Endodermal cell (in vitro differentiated cells): ENCODE measurements at regions not wholly inside any gene's neighbourhood (a gene's known extent, or its start where the extent isn't known, plus 50 kb on each side); places are given as distances from the start of the nearest gene placed in this dataset.

Experiments
- DNase-seq: peaks from one replicate; pipeline ENCODE4 v3.0.0-alpha.2; 2017
- H3K27ac ChIP-seq: 2 replicates; pipeline ENCODE4 v1.5.1; 2013; ENCODE audit warnings: mild to moderate bottlenecking, low read depth, low read length, moderate library complexity
- H3K27me3 ChIP-seq: 2 replicates; pipeline ENCODE4 v1.6.1; 2013; ENCODE audit warnings: mild to moderate bottlenecking, low read length, moderate library complexity; ENCODE audit not compliant: insufficient read depth, control insufficient read depth, poor library complexity, severe bottlenecking
- H3K36me3 ChIP-seq: 2 replicates; pipeline ENCODE4 v1.7.0; 2013; ENCODE audit warnings: mild to moderate bottlenecking, low read length, moderate library complexity; ENCODE audit not compliant: control insufficient read depth, insufficient read depth
- H3K4me1 ChIP-seq: one replicate; pipeline ENCODE4 v1.7.0; 2013; ENCODE audit warnings: low read length; ENCODE audit not compliant: control insufficient read depth, insufficient read depth
- H3K4me3 ChIP-seq: 2 replicates; pipeline ENCODE4 v1.5.1; 2013; ENCODE audit warnings: mild to moderate bottlenecking, low read length, moderate library complexity
- H3K9ac ChIP-seq: 2 replicates; pipeline ENCODE4 v1.6.1; 2013; ENCODE audit warnings: mild to moderate bottlenecking, low read length, moderate library complexity; ENCODE audit not compliant: poor library complexity, severe bottlenecking; ENCODE audit errors: extremely low read depth
- H3K9me3 ChIP-seq: 2 replicates; pipeline ENCODE4 v1.6.1; 2013; ENCODE audit warnings: mild to moderate bottlenecking, low read length, moderate library complexity; ENCODE audit not compliant: control insufficient read depth
- H3K27ac Mint-ChIP-seq: 2 replicates; pipeline ENCODE4 v1.8.0; 2020; ENCODE audit warnings: mixed read lengths
- H3K27me3 Mint-ChIP-seq: 2 replicates; pipeline ENCODE4 v1.8.0; 2021; ENCODE audit warnings: mild to moderate bottlenecking, mixed read lengths; ENCODE audit not compliant: insufficient read depth
- H3K36me3 Mint-ChIP-seq: 2 replicates; pipeline ENCODE4 v1.8.0; 2020; ENCODE audit warnings: low read depth, mixed read lengths
- H3K4me1 Mint-ChIP-seq: 2 replicates; pipeline ENCODE4 v1.8.0; 2020; ENCODE audit warnings: mixed read lengths
- H3K4me3 Mint-ChIP-seq: 2 replicates; pipeline ENCODE4 v1.8.0; 2020; ENCODE audit warnings: mild to moderate bottlenecking, moderate library complexity, mixed read lengths
- H3K9me3 Mint-ChIP-seq: 2 replicates; pipeline ENCODE4 v1.8.0; 2020; ENCODE audit warnings: mild to moderate bottlenecking, mixed read lengths
- WGBS, 2 experiments: methylation state at CpG; one replicate each; pipeline versions ENCODE4 v1.1.5 to v1.1.7; 2013; ENCODE audit warnings: missing lambda C conversion rate in 2 of 2, mixed read lengths in 1 of 2; ENCODE audit not compliant: insufficient coverage in 1 of 2, insufficient read length in 1 of 2; 5-methylcytosine and 5-hydroxymethylcytosine counted together
- TF ChIP-seq, protein P1 (sequence below): fragments of 200-600 bp; sonication (generic); conservative IDR thresholded peaks from 2 replicates; pipeline ENCODE4 v1.5.0; 2021; ENCODE audit warnings: antibody characterized with exemption, mild to moderate bottlenecking

DNA sequence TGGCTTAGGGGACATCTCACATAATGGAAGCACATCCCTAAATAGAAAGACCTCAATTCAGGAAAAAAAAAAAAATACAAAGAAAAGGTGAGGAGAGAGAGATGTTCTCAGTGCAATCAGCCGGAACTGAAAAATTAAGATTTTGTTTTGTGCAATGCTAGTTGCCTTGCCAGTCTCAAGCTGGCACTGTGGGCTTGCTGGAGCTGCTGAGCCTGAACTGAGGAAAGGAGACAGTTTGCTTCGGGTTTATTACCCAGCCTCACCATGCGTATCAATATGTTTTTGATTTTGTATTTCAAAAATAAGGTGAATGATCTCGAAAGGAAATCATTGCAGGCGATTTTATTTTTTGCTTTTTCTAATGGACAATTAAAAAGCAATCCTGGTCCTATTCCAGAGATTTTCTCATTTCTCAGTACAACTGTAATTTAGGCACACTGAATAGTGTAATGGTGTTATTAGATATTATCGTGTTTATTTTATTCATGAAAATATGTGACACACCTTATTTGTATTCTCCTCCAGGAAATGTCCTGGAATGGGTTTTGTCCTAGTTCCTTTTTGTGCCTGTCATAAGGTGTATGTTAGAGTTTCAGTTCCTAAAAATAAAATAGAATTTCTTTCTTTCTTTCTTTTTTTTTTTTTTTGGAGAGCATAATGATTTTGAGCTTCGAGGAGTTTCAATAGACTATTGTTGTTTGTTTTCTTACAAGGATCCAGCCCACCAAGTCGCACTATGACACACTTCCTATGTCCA lies 72.8 kb upstream of the ZEB2 start:
- no peak overlapping the region for H3K27ac Mint-ChIP-seq
- Histone ChIP-seq H3K9me3 (no peaks in the 10 kb centered on the region), H3K27ac (no peak overlapping the region), H3K36me3 (no peaks in the 10 kb centered on the region), H3K4me3 (no peak overlapping the region), H3K4me1 (peaks cover 5% of the 10 kb centered on the region), H3K9ac (no peak overlapping the region), H3K27me3 (peaks cover 24% of the 10 kb centered on the region)
- 91 to 94% methylated on average over 3 to 5 of the region's 8 CpGs for WGBS, 2 experiments
- peaks cover 59% of the 10 kb centered on the region for H3K27me3 Mint-ChIP-seq
- TF ChIP-seq, protein P1, sequence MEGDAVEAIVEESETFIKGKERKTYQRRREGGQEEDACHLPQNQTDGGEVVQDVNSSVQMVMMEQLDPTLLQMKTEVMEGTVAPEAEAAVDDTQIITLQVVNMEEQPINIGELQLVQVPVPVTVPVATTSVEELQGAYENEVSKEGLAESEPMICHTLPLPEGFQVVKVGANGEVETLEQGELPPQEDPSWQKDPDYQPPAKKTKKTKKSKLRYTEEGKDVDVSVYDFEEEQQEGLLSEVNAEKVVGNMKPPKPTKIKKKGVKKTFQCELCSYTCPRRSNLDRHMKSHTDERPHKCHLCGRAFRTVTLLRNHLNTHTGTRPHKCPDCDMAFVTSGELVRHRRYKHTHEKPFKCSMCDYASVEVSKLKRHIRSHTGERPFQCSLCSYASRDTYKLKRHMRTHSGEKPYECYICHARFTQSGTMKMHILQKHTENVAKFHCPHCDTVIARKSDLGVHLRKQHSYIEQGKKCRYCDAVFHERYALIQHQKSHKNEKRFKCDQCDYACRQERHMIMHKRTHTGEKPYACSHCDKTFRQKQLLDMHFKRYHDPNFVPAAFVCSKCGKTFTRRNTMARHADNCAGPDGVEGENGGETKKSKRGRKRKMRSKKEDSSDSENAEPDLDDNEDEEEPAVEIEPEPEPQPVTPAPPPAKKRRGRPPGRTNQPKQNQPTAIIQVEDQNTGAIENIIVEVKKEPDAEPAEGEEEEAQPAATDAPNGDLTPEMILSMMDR, result no peak
- H3K4me3 Mint-ChIP-seq, result no peak overlapping the region
- no peak for DNase-seq
- peaks cover 21% of the 10 kb centered on the region for H3K4me1 Mint-ChIP-seq
- H3K9me3 Mint-ChIP-seq, result no peaks in the 10 kb centered on the region
- H3K36me3 Mint-ChIP-seq, result no peaks in the 10 kb centered on the region

DNA sequence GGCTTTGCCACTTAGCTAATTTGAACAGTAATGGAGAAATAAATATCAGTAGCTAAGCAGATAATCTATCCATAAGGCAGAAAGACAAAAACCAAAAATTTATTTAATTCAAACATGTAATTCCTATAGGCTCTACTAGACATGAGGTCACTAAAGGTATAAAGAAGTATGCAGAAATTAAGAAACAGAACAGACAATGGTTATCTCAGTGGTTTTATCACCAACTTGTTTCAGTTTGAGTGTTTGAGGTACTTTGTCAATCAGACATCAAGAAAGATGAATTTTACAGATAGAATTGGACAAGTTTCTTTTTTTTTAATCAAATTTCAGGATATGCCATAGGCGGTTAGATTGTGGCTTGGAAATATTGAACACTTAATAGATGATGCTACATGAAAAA lies 67.4 kb upstream of the ZEB2 start:
- TF ChIP-seq, protein P1, result no peak
- Histone ChIP-seq H3K4me3 (no peak overlapping the region), H3K27me3 (peaks cover 16% of the 10 kb centered on the region), H3K27ac (no peak overlapping the region), H3K9ac (no peak overlapping the region), H3K36me3 (no peaks in the 10 kb centered on the region), H3K4me1 (peaks cover 10% of the 10 kb centered on the region), H3K9me3 (no peaks in the 10 kb centered on the region)
- Mint-ChIP-seq H3K4me1 (peaks cover 11% of the 10 kb centered on the region), H3K27ac (no peak overlapping the region), H3K36me3 (no peaks in the 10 kb centered on the region), H3K9me3 (no peaks in the 10 kb centered on the region), H3K4me3 (no peak overlapping the region), H3K27me3 (peaks cover 46% of the 10 kb centered on the region)
- WGBS, 2 experiments, result 88 to 98% methylated on average over 1 of the region's 1 CpG
- DNase-seq, result no peak

DNA sequence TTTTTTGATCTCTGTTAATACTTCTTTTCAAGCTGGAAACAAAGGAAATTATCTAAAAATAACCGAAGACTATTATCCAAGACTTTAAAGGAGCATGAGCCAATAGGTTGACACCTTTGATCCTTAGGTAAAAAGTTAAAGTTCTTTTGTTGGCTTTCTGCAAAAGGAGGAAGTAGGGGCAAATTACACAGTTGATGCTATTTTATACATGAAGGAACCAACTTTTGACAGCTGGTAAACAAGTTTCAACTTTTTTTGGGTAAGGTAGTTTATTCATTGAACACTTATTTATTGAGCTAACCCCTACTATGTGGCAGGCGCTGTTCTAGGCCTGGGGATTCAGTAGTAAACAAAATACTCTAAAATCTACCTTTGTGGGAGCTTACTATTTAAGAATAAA lies 66.6 kb upstream of the ZEB2 start:
- peaks cover 7% of the 10 kb centered on the region for H3K27me3 ChIP-seq

More for the DNA sequence above, 66.6 kb upstream of the ZEB2 start:
- H3K9ac ChIP-seq, result no peak overlapping the region
- DNase-seq, result no peak
- Mint-ChIP-seq H3K36me3 (no peaks in the 10 kb centered on the region), H3K27ac (no peak overlapping the region), H3K4me3 (no peak overlapping the region), H3K4me1 (peaks cover 19% of the 10 kb centered on the region), H3K9me3 (no peaks in the 10 kb centered on the region), H3K27me3 (peaks cover 41% of the 10 kb centered on the region)
- 100% methylated on average over 1 to 2 of the region's 2 CpGs for WGBS, 2 experiments
- no peaks in the 10 kb centered on the region for H3K9me3 ChIP-seq
- H3K27ac ChIP-seq, result no peak overlapping the region
- H3K4me3 ChIP-seq, result no peak overlapping the region
- TF ChIP-seq, protein P1, result no peak
- peaks cover 18% of the 10 kb centered on the region for H3K4me1 ChIP-seq
- H3K36me3 ChIP-seq, result no peaks in the 10 kb centered on the region
